GM19035 (cell line): ENCODE measurements at regions not wholly inside any gene's neighbourhood (a gene's known extent, or its start where the extent isn't known, plus 50 kb on each side); places are given as distances from the start of the nearest gene placed in this dataset.

ENCODE experiments used
- ATAC-seq: cut with Tn5 transposase; IDR thresholded peaks from one replicate; pipeline ENCODE4 v1.9.1; 2021; ENCODE audit not compliant: unreplicated experiment

- ATAC-seq = no peak
Observed at GRCh38 chr6:43858161-43859153, 88.4 kb downstream of the VEGFA start.

GRCh38 chr6:43856005-43856765 is 86.2 kb downstream of the VEGFA start:
- ATAC-seq = no peak

- ATAC-seq = no peak
Observed at GRCh38 chr6:43855247-43855646, 85.2 kb downstream of the VEGFA start.

- no peak for ATAC-seq
Observed at GRCh38 chr6:43853066-43853650, 83.1 kb downstream of the VEGFA start.

GRCh38 chr6:43852350-43852864 is 82.4 kb downstream of the VEGFA start:
- no peak for ATAC-seq

- ATAC-seq = no peak
Observed at GRCh38 chr6:43851204-43851865, 81.3 kb downstream of the VEGFA start.

GRCh38 chr6:43850314-43851203 is 80.5 kb downstream of the VEGFA start:
- no peak for ATAC-seq

- no peak for ATAC-seq
Observed at GRCh38 chr6:43849844-43850243, 79.8 kb downstream of the VEGFA start.

- no peak for ATAC-seq
Observed at GRCh38 chr6:43848671-43849391, 78.8 kb downstream of the VEGFA start.

- ATAC-seq = no peak
Observed at GRCh38 chr6:43847741-43848630, 78.0 kb downstream of the VEGFA start.

GRCh38 chr6:43846556-43846955 is 76.5 kb downstream of the VEGFA start:
- no peak for ATAC-seq

- no peak for ATAC-seq
Observed at GRCh38 chr6:43845646-43846045, 75.6 kb downstream of the VEGFA start.

- no peak for ATAC-seq
Observed at GRCh38 chr6:43843669-43844171, 73.7 kb downstream of the VEGFA start.

GRCh38 chr6:43843097-43843645 is 73.2 kb downstream of the VEGFA start:
- ATAC-seq = no peak

GRCh38 chr6:43842231-43842794 is 72.3 kb downstream of the VEGFA start:
- ATAC-seq = no peak

- ATAC-seq = no peak
Observed at GRCh38 chr6:43840490-43841218, 70.6 kb downstream of the VEGFA start.
